ENCODE measurements at regions not wholly inside any gene's neighbourhood (a gene's known extent, or its start where the extent isn't known, plus 50 kb on each side); places are given as distances from the start of the nearest gene placed in this dataset.

DNA sequence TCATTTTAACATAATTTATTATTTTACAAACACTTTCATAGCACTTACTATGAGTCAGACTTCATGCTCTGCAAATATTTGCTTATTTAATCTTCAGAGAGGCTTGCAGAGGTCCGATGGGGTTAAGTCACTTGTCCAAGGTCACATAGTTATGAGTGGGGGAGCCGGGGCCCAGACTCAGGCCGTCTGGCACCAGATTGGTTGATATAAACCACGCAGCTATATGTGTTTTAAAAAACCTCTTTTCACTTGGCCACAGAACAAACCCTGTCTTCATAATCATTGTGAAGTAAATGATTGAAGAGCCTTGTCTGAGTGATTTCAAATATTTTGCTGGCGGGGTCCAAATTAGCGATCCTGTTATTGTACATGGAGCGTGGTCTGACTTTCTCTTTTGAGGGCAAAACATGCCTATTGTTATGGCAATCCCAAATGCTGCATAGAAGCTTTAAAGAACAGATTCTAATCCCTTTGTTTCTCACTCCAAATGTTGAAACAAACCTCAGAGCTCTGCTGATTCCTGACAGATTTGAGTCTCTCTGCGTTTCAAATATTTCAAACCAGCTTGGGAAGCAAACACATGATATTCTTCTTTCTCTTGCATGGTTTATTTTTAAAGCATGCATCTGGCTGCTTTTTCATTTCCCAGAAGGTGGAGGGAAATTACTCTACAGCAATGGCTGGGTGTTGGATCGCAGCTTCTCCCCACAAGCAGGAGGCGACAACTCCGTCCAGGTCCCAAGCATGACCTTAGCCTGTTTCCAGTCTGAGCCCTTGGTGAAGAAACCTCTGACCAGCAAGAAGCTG is 142.4 kb downstream of the DDX1 start:
- no peak for DNase-seq

DNA sequence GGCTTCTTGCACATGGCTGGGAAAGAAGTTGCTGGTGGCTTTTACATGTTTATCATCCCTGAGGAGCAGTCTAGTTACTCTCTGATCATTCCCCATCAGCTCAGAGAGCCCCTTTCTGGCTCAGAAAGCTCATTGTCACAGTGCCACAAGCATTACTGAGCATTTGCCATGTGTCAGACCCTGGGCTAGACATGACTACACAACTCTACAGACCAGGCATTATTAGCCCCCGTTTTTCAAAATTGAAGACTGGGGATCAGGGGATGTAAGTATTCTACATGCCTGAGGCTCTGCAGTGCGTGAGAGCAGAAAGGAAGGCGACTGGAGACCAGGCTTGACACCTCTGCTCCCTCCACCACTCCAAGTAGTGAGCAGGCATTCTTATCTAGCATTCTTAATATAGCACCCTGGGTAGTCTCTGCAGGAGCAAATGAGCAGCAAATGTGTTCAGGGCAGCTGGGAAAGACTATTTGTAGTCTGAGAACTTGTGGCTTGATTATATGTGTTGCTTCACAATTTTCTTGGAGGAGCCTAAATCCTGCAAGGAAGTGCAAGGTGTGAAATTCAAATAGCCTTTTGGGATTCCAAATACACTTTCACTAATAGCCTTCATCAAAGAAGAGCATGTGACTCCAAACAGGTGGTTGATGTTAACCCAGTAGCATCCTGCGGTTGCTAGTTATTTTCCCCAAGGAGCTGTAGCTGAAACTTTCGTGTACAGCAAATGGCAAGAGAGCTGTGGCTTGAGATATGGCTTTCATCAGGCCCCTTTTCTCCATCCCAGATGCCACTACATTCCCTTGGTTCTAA is 143.2 kb downstream of the DDX1 start:
- DNase-seq = no peak

DNA sequence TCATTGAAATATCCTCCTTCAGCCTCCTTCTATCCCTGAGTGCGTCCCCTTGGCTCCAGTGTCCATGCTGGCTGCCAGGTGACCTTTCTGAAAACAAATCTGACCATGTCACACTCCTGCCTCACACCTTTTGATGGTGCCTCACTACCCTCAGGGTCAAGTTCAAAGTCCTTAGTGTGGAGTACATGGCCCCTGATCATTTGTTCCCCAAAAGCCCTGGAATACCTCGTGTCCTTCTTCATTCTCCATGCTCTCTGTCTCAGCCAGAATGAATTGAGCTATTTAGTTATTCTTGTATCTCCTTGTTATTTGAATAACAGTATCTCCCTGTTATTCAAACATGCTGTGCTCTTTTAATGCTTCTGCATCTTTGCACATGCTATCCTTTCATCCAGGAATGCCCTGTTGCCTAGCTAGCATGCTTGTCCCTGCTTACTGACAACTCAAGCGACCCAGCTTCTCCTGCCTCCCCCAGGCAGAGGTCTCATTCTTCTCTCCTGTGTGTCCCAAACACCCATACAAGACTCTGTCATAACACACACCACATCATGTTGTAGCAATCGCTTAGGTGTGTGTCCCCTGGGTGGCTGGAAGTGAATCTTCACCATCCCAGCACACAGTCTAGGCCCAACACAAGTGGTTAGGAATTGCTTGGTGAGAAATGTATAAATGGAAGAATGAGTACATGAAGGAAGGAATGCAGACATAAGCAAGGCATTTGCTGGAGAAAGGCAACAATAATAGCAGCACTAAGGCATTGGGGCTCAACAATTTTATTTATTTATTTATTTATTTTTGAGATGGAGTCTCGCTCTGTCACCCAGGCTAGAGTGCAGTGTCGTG is 144.0 kb downstream of the DDX1 start:
- no peak for DNase-seq

DNA sequence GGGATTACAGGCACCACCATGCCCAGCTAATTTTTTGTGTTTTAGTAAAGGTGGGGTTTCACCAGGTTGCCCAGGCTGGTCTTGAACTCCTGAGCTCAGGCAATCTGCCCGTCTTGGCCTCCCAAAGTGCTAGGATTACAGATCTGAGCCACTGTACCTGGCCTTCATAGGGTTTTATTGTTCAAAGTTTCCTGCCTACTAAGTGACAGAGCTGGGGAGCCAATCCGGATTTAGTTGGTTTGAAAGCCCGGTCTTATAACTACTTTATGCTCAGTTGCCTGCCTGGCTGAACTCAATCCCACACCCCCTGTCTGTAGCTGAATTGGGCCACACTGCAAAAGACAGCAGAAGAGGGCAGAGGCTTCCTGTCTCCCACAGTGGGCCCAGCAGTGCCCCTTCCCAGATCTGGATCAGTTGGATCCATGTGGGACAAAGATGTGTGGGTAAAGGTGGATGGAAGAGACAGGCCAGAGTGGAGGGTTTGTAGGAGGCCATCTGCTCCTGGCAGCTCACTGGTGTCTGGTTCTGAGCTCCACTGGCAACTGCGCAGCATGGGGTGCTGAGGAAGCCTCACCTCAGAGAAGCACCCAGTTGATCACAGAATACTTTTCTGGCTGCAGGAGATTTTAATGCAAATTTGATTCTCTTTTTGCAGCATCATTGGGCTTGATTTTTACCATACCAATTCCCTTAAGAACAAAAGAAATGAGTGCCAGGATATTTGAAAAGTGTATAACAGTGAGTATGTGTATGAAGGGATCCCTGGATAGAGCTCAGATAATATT is 144.9 kb downstream of the DDX1 start:
- DNase-seq = no peak

DNA sequence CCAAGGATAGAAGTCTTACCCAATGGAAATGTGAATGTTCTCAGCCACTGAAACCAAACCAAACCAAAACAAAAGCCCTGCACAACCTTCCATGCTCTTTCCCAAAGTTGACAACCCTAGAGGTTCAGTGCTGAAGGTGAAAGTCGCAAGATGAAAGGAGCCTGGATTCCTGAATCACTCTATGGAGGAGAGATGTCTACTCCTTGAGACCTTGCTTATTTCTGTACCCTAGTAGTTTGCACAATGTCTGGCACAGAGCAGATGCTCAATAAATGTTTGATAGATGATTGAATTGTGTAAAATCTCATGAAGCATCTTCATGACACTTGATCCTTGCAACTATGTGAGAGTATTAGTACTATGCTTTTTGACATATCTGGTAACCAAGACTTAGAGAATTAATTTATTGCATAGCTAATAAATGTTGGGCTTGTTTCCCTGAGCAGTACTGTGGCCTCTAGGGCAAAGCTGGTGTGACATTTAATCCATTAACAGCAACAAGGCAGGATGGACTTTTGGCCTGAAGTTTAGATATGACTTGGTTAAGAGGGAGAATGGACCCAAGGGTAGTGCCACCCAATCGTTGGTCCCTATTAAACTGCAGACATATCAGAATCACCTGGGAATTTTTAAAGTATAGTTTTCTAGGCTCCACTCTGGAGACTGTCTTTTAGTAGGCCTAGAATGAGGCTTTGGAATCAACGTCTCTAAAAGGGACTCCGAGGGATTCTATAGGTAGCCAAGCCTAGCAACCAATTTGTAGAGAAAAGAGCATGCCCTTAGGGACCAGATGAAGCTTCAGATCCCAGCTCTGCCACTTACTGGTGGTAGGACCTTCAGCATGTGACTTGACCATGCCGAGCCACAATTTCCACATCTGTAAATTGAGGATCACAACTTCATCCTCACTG is 145.9 kb downstream of the DDX1 start:
- DNase-seq = no peak

DNA sequence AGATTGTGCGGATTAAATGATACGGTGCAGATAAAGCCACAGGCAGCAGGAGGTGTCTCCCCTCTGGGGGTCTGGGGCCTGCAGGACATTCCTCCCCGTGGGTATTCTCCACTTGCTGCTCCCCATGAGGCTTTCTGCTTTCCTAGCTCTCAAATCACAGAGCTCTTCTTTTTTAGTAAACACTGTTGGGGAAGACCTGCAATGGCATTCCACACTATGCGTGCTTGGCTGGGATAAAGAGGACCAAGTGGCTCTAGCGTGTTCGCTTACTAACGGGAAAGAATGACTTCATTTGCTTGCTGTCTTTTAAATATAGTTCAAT is 146.5 kb downstream of the DDX1 start:
- DNase-seq = no peak

DNA sequence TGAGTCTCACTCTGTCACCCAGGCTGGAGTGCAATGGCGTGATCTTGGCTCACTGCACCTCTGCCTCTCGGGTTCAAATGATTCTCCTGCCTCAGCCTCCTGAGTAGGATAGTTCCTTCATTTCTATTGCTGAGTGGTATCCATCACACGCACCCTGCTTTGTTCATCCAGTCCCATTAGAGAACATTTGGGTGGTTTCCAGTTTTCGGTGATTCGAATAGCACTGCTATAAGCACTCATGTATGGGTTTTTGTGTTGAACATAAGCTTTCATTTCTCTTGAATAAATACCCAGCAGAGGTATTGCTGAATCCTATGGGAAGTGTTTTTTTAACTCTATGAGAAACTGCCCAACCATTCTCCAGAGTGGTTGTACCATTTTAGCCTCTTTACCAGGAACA is 147.3 kb downstream of the DDX1 start:
- DNase-seq = no peak

DNA sequence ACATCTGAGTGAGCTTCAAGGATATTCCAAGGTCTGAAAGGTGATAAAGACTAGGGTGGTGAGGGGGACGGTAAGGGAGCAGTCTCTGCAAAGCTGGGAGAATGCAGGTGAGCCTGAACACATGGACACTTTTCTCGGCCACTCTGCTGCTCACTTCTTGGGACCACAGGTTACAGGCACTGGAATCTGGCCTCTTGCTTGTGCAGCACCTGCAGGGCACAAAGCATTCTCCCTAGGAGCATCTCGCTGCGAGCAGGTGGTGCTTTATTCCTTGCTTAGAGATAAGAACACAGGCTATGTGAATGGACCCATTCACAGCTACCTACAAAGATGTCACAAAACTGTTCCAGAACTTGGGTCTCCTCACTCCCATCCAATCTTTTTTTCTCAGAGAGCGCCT is 153.2 kb downstream of the DDX1 start:
- DNase-seq = no peak

DNA sequence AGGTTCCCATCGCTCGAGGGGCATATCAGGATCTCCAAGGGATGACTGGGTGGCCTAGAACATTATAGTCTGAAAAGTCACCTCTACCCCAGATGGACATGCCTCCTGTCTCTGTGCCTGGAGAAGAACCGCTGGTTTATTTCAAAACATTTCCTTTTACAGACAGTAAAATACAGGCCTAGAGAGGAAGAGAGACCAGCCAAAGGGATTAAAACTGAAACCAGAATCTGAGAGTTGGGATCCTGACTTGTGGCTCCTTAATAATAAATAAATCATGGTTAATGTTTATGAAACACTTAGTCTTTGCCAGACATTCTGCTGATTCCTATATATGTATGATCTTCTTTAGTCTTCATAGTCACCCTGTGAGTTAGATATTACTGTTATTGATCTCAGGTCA is 153.7 kb downstream of the DDX1 start:
- DNase-seq = no peak

DNA sequence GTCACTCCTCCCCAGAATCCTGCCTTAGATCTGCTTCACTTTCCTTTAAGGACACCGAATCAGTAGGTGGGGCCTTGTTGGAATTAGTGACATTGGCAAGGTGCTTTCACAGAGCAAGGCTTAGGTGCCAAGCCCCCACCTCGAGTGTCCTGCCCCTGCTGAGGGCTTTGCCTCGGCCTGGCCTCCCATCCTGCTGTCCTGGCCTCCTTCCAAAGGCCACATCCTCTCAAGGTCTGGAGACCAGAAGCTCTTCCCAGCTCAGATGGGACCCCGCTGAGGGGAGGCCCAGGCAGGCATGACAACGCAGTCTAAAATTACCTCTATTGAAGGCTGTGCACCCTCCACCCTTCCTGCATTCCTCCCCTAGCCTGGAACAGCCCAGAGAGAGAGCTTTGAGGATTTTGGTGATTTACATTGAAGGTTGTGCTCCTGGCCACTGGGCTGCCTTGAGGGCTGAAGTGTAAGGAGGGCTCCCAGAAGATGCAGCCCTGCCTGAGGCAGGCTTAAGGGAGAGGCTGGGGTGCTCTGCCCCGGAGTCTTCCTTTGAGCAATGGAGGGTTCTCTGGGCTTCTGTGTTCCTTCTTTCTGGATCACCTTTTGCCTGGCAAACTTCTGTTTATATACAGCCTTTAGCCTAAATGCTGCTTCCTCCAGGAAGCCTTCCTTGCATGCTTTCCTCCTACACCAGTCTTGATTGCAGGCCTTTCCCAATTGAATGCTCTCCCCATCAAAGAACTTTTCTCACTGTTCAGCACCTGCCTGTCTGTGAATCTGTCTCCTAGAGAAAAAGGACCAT is 154.4 kb downstream of the DDX1 start:
- DNase-seq = no peak

DNA sequence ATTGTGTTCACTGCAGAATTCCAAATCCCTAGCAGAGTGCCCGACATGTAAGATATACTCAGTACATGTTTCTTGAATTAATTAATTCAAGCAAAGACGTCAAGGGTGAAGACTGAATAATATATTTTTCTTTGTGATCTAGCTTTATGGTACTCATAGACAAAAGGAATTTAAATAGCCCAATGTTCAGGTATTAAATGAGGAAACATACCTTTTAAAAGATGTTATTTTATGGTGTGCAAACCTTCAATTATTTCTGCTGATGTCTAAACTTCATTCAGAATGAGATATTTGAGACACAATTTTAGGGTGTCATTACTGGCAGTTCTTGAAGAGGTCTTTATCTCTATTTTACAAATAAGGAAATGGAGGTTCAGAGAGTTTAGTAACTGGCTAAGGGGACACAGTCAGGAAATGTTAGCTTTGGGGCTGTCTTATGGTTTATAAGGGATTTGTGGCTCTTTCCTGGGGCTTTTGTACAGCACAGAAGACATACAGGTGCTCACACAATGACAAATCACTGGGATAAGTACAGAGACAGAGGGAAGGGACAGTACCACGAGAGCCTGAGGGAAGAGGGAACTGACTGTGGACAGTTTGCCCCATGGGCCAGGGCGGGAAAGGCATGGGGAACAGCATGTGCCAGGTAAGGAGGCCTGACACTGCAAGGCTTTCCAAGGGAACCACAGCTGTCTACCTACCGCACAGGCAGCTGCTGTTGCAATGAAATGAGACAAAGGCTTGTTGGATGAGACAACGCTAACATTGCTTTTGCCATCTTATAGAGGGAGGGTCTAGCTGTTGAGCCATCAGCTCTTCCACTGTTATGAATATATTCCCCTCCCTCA is 155.3 kb downstream of the DDX1 start:
- DNase-seq = no peak

DNA sequence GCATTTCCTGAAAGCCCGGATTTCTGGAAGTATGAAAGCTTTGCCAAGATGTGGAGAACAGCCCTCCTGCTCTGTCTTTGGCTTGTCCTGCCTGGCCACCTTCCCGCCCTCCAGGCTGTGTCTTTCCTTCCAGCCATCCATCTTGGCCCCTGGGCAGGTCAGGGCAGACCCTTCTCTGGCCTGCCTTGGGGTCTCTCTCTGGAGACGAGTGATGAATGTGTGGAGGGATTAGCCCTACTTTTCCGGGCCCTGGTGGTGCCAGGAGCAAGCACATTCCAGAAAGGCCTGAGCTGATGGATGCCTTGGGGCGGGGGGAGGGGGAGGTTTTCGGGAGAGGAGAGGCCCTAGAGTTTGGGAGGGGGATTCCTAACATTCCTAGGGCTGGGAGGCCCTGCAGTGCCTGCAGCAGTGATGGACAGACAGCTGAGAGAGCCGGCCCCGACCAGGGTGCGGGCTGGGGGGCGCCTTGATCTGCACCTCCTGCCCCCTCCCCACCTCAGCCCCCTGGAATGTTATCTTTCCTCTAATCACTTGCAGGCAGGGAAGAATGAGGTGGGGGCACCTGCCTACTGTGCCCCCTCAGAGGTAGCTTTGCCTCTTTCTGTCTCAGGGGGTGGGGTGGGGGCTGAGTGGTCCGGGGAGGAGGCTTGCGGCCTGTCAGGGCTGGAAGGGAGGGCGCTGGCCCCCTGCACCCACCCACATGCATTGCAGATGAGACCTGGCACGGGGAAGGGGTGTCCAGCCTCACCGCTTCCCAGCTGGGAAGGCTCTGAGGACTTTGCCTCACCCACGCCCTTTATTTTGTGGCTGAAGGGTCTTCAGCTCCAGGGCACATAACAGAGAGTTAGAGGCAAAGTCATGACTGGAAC is 156.2 kb downstream of the DDX1 start:
- DNase-seq = no peak

DNA sequence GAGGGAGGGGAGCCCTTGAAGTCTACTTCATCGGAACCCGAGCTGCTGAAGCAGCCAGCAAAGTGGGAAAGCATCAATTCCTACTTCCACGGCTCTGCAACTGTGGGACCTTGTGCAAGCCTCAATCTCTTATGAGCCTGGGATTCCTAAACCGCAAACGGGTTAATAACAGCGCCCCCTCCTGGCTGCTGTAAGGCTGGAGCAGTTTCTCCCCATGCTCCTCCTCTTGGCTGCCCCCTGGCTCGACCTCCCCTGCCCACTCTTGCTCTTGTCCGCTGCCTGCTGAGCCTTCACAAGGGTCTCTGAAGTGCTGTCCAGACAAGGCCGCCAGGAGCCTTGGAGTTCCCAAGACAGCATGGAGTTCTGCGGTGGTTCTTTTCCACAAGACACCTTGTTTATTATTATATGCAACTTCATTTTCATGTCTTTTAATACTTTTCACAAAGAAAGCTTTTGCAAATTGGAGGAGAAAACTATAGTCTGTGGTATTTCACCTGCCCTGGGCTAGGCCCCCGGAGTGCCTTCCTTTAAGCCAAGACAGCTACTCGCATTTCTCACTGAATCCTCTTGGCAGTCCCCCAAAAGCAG is 157.2 kb downstream of the DDX1 start:
- no peak for DNase-seq

DNA sequence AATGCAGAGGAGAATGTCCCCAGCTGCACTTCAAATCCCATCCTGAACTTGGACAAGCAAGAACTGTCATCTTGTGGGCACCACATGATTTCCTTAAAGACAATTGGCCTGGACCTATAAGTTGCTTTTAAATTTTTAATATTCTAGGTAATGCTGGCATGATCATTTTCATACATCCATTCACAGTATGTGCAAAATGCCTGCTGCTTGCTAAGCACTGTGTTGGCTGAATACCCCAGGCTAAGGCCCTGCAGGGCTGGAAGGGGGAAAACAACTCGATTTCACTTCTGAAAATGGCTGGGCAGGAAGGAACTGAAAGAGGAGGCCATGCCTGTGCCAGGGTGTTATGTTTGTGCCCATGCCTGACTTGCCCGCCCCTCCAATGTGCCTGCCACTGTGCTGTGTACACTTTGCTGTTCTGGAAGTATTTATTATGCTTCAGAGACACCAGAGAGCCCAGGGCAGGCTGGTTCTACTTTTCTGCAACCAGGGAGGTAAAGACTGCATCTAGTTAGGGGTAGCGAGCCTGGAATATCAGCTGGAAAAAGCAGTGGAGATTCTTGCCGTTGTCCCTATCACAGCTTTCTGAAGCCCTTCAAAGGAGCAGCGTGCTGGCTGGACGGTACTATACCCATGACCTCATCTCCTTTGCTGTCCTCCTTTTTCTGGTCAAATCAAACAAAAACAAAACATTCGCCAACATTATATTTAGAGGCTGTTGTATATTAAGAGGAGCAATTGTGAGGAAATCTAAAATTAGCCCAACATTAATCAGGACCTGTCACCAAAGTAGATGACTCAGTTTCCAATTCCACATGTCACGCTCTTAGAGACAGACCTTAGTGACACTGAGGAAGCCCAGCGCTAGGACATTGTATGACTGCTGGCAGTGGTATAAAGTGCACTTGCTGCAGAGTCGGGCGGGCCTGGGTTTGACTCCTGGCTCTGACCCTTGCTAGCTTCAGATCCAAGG is 158.1 kb downstream of the DDX1 start:
- DNase-seq = no peak

DNA sequence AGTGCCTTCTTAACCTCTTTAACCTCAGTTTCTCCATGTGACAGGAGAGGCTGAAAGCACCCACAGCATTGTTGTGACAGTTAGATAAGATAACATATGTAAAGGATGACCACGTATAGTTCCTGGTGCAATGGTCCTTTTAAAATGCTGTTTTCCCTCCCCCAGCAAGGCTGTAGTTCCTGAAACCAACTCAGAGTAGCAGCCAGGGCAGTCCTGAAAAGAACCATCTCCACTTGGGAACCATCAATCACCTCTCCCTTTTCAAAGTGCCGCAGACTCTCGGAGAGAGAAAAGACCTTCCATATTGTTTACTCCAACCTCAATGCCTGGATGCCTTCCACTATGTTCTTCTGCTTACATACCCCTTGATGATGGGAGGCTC is 158.8 kb downstream of the DDX1 start:
- DNase-seq = no peak

DNA sequence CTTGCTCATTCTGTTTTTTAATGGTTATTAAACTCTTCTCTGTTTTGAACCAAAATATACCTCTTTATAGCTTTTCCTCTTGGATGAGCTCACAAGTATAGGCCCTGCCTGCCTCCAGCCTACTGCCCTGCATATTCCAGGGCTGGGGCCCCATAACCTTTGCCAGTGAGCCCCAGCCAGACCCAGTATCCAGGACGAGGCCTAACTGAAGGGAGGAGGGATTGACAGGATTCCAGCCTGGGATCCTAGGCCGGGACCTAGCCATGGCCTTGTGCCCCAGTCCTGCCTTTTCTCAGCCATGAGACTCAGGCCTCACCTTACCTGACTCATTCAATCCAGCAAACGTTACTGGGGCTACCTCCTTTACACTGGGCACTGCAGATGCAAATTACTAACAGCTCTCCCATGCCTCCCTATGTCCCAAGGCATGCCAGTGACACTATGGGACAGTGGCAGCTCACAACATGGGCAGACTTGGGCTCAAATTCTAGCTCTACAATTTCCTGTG is 159.2 kb downstream of the DDX1 start:
- DNase-seq = no peak

Data from muscle of arm (tissue), 1 donor.